HG02973 (cell line): ENCODE measurements at regions not wholly inside any gene's neighbourhood (a gene's known extent, or its start where the extent isn't known, plus 50 kb on each side); places are given as distances from the start of the nearest gene placed in this dataset.
"Not testable (repeated sequence)": the region's sequence is repeated elsewhere in the genome, so short reads cannot be mapped to it uniquely, and the experiment has no call there.

Experiments used
- ATAC-seq: cut with Tn5 transposase; IDR thresholded peaks from one replicate; pipeline ENCODE4 v1.9.1; 2021; ENCODE audit warnings: moderate library complexity; ENCODE audit not compliant: unreplicated experiment

DNA sequence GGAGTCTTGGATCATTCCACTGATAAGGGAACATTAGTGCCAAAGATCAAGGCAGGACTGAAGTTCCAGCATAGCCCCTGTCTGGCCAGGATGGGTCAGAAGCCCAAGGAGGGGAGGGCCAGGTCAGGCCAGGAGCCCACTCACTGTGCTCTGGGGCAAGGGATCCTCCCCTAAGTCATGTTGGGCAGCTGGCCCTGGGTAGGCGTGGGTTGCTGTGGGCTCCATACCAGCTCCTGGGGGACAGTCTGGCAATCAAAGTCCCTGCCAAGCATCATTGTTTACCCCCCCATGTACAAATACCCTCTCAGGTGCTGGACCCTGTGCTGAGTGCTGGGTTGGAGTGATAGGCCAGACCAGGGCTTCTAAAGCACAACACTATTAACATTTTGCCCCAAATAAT is 130.5 kb downstream of the IRX5 start:
- no peak for ATAC-seq

- no peak for ATAC-seq
These were observed 131.8 kb downstream of the IRX5 start for GRCh38 chr16:55062442-55062841.

DNA sequence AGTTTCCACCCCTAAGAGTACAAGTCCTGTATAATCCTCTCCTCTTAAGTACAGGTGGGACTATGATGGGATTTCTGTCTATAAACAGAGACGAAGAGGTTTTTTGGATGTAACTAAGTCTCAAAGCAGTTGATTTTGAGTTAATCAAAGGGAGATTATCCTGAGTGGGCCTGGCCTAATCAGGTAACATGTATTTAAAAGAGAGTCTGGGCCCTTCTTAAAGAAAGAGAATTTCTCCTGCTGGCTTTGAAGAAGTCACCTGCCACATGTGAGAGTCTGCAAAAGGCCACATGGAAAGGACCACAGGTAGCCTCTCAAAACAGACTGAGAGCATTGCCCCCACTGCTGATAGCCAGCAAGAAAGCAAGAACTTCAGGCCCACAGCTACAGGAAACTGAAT is 142.3 kb downstream of the IRX5 start:
- ATAC-seq = no peak

- ATAC-seq = no peak
These were observed 143.2 kb downstream of the IRX5 start for GRCh38 chr16:55073830-55074229.

DNA sequence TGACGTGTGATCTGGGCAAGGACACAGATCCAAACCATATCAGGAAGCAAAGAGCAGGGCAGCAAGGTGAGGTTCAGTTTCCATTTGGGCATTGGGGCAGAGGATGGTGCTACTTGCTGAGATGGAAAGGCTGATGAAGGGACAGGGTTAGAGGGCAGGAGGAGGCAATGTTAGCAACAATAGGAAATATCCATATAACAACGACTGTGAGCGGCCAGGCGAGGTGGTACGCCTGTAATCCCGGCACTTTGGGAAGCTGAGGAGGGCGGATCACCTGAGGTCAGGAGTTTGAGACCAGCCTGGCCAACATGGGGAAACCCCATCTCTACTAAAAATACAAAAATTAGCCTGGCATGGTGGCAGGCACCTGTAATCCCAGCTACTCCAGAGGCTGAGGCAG is 144.5 kb downstream of the IRX5 start:
- not testable (repeated sequence) for ATAC-seq

DNA sequence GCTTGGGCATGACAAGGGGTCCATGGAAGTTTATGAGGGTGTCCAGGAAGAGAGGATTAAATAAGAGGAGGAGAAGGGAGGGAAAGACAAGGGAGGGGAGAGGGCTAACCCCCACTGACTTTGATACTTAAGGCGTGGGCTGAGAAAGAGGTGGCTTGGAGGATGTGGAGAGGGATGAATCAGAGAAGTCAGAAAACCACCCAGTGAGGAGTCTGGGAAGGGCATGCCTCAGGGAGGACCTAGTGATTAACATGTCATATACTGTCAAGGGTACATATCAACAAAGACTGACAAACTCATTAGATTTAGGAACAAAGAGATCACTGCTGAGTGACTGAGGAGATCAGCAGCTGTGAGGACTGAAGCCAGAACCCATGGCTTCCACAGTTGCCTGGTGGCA is 145.4 kb downstream of the IRX5 start:
- no peak for ATAC-seq

- ATAC-seq = no peak
These were observed 146.6 kb downstream of the IRX5 start for GRCh38 chr16:55077266-55077665.

DNA sequence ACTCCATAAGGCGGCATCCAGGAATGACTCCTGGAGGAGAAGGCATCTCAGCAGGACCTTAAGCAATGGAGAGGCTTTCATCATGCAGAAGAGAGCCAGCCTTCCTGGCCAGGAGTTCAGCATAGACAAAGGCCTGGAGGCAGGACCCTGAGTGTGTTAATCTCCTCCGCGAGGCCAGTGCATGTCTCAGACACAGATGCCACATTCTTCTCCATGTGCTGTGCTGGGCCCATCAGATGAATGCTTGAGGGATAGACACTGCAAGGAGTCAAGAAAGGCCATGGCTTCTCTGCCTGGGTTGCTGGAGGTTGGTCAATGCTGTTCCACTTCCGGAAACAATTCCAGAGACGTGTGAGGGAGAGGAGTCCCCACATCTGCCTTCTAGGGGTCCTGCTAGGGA is 147.5 kb downstream of the IRX5 start:
- no peak for ATAC-seq

DNA sequence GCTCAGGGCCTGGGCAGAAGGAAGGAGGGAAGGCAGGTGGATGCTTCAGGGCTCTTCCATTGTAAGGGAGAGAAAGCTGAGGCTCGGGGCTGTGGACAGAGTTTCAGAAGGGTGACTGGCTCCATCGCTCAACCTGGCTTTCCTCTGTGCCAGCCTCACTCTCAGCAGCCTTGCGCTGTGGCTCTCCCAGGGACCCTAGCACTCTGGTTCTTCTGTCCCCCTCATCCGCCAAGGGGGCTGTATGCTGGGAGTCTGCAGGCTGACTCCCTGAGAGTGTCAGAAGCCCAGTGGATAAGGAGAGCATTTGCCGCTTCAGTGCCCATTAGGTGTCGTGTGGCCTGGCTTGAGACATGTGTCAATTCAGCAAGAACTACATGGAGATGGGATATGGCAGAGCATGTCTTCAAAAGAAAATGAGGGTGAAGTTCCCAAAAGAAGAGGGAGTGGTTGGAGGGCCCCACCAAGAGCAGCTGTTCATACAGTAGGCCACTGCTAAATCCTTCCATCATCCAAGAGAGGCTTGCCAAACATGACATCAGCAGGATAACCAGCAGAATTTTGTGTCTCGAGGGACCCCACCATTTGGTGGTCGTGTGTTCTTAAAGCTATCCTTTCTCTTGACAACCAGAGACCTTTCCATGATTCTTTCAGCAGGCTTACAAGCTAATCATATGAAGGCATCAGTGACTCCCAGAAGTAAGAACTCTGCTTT is 148.2 kb downstream of the IRX5 start:
- ATAC-seq = no peak

DNA sequence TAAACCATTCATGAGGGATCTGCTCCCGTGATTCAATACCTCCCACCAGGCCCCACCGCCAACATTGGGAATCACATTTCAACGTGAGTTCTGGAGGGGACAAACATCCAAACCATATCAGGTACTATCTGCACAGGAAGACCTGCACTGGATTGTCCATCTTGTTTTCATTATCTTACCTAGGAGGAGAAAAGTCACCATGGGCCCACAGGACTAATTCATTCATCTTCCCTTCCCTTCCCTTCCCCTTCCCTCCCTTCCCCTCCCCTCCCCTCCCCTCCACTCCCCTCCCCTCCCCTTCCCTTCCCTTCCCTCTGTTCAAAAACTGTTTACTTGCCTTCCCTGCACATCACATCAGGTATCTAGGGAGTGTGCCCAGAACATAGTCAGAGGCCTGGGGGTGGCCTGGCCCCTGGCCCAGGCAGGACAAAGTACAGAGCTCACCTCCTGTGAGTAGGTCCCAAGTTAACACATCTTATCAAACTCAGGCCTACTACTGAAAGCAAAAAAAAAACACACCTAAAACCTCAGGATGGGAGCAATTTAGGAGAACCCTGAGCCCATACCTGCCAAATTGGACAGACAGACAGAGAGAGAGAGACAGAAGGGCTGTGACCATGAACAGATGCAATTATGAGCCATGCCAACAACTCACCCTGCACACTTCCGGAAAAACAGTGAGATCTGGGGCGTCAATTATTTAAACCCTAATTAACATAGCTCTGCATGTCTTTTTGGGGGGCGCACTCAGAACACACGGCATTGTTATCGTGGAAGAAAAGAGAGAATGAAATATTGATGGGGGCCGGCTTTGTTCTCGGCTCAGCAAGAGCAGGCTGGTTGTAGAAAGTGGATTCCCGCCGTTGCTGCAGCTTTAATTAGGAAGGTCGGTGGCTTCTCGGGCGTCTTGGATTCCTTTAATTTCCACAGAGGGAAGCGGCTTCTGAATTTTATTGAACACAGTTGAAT is 151.2 kb downstream of the IRX5 start:
- no peak for ATAC-seq

DNA sequence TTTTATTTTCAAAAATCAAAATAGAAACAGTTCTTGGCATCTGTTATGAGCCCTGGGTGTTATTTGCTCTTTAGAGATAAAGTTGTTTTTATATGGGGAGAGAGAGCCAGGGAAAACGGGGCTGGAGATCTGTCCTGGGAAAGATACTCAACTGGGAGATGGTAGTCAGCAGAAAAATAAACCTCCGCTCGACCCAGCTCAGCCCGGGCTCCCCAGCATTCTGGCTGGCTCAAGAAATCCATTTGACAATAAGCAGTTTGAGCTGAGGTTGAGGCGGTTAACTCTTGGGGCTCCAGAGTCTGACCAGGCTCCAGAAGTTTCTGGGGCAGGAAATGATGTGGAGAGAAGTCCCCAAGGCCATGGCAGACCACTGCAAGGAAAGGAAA is 151.9 kb downstream of the IRX5 start:
- no peak for ATAC-seq

- no peak for ATAC-seq
These were observed 152.4 kb downstream of the IRX5 start for GRCh38 chr16:55083052-55083451.

DNA sequence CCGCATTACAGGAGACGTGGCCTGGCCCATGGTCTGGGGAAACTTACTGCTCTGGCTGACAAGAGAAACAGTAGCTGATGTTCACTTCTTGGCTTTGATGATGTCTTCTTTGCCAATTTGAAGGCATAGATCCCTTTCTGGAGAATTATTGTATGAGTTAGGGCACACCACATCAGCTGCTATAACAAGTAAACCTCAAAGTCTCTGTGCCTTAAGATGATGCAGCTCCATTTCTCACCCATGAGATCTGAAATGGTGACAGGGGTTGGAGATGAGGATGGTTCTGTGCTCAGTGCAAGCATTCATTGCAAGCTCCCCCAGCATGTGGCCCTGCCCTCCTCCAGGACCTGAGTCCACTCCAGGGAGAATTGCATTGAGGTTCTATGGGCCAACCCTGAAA is 157.4 kb downstream of the IRX5 start:
- ATAC-seq = no peak

- ATAC-seq = no peak
These were observed 158.9 kb downstream of the IRX5 start for GRCh38 chr16:55089600-55089999.

GRCh38 chr16:55091213-55091870 is 160.7 kb downstream of the IRX5 start:
- ATAC-seq = no peak

DNA sequence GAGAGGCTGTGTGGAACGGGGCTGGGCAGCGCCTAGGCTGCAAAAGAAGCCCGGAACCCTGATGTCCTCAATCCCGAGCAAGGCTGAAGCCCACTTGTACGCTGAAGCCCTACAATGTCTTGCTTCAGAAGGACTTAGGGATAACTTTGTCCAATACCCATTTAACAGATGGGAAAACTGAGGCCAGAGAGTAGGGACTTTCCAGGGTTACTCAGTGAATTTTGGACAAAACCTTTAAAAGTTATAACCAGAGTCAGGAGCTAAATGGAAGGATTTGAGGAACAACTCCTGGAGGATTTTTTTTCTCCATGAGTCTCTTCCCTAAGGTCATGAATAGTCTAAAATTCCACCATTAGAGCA is 161.2 kb downstream of the IRX5 start:
- no peak for ATAC-seq

DNA sequence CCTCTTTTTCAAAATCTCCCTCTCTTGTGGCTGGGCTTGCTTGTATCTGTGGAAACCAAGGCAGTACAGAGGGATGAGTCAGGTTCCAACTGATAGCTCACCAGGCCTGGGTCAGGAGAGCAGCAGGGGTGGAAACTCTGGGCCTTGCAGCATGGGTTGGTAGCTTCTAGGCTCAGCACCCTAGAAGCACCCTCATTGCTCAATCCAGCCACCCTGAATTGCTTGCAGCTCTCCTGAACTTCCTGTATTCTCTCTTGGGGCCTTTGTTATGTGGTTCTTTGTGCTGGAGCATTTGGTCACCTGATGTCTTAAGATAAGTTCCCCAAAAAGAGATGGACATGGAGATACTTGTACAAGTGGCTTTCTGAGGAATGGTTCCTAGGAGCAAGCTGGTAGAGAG is 169.4 kb downstream of the IRX5 start:
- ATAC-seq = no peak

DNA sequence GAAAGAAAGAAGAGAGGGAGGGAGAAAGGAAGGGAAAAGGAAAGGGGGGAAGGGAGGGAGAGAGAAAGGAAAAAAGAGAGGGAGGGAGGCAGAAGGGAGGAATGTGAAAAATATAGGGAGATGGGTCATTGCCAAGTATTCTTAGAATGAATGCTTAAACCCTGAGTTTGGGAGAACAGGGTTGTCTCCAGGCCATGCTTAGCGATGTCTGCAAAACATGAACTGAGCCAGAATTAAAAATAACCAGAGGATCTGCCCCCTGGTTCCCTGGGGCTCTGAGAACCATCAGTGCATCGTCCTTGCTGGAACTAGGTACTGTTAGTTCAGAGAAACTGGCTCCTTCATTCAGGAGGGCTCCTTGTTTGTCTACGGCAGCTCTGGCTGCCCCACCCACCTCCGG is 170.4 kb downstream of the IRX5 start:
- no peak for ATAC-seq

- ATAC-seq = no peak
These were observed 171.4 kb downstream of the IRX5 start for GRCh38 chr16:55102077-55102476.

DNA sequence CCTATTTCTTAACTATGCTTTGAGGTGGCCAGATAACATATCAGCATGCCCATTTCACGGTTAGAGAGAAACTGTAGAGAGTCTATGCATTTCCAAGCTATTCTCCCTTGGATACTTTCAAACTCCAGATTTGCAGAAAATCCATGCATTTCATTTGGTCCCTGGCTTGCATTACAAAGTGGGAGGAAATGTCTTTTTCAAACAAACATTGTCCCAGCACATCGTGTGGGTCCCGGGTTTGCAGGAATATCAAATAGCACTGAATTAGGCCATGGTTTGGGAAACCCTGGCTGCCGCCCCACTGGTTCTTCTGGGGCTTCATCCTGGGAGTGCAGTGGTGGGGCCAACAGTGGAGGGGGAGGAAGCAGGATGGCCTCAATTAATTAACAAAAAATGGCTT is 171.9 kb downstream of the IRX5 start:
- no peak for ATAC-seq

- ATAC-seq = no peak
These were observed 177.2 kb downstream of the IRX5 start for GRCh38 chr16:55107851-55108250.

- ATAC-seq = no peak
These were observed 182.5 kb downstream of the IRX5 start for GRCh38 chr16:55113210-55113609.
